Astrocyte (in vitro differentiated cells and primary cell): ENCODE measurements at regions not wholly inside any gene's neighbourhood (a gene's known extent, or its start where the extent isn't known, plus 50 kb on each side); places are given as distances from the start of the nearest gene placed in this dataset.

Source experiments
- EZH2 ChIP-seq: IDR thresholded peaks from 2 replicates; pipeline ENCODE4 v1.6.1; 2012; ENCODE audit warnings: mild to moderate bottlenecking, low read length, inconsistent platforms; ENCODE audit not compliant: insufficient read depth
- TF ChIP-seq, protein P1 (sequence below): IDR thresholded peaks from 2 replicates; pipeline ENCODE4 v1.5.1; 2011; ENCODE audit warnings: low read depth, mild to moderate bottlenecking, inconsistent platforms, low read length, moderate library complexity; ENCODE audit not compliant: insufficient read depth

GRCh38 chr17:33366960-33367359 is 73.9 kb upstream of the ASIC2 start:
- TF ChIP-seq, protein P1, sequence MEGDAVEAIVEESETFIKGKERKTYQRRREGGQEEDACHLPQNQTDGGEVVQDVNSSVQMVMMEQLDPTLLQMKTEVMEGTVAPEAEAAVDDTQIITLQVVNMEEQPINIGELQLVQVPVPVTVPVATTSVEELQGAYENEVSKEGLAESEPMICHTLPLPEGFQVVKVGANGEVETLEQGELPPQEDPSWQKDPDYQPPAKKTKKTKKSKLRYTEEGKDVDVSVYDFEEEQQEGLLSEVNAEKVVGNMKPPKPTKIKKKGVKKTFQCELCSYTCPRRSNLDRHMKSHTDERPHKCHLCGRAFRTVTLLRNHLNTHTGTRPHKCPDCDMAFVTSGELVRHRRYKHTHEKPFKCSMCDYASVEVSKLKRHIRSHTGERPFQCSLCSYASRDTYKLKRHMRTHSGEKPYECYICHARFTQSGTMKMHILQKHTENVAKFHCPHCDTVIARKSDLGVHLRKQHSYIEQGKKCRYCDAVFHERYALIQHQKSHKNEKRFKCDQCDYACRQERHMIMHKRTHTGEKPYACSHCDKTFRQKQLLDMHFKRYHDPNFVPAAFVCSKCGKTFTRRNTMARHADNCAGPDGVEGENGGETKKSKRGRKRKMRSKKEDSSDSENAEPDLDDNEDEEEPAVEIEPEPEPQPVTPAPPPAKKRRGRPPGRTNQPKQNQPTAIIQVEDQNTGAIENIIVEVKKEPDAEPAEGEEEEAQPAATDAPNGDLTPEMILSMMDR = no peak
- no peak for TF ChIP-seq EZH2
